Hepatocyte (in vitro differentiated cells): ENCODE measurements at regions not wholly inside any gene's neighbourhood (a gene's known extent, or its start where the extent isn't known, plus 50 kb on each side); places are given as distances from the start of the nearest gene placed in this dataset.

Experiments used
- EZH2 ChIP-seq: fragments of 200-600 bp; sonication (generic); IDR thresholded peaks from 2 replicates; pipeline ENCODE4 v1.6.1; 2016; ENCODE audit warnings: antibody characterized with exemption, mild to moderate bottlenecking, borderline replicate concordance
- TF ChIP-seq, protein P1 (sequence below): fragments of 200-600 bp; sonication (generic); IDR thresholded peaks from 2 replicates; pipeline ENCODE4 v1.5.1; 2016; ENCODE audit warnings: antibody characterized with exemption, mild to moderate bottlenecking; ENCODE audit not compliant: poor library complexity

- TF ChIP-seq, protein P1, sequence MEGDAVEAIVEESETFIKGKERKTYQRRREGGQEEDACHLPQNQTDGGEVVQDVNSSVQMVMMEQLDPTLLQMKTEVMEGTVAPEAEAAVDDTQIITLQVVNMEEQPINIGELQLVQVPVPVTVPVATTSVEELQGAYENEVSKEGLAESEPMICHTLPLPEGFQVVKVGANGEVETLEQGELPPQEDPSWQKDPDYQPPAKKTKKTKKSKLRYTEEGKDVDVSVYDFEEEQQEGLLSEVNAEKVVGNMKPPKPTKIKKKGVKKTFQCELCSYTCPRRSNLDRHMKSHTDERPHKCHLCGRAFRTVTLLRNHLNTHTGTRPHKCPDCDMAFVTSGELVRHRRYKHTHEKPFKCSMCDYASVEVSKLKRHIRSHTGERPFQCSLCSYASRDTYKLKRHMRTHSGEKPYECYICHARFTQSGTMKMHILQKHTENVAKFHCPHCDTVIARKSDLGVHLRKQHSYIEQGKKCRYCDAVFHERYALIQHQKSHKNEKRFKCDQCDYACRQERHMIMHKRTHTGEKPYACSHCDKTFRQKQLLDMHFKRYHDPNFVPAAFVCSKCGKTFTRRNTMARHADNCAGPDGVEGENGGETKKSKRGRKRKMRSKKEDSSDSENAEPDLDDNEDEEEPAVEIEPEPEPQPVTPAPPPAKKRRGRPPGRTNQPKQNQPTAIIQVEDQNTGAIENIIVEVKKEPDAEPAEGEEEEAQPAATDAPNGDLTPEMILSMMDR: no peak
- no peak for TF ChIP-seq EZH2
Measured at GRCh38 chr2:190587106-190587505, 52.6 kb upstream of the NEMP2 start.
